Chondrocyte (in vitro differentiated cells): ENCODE measurements at regions not wholly inside any gene's neighbourhood (a gene's known extent, or its start where the extent isn't known, plus 50 kb on each side); places are given as distances from the start of the nearest gene placed in this dataset.
A peak's percentile ranks its signal among the peaks of the same experiment; 100 is the strongest.

Source experiments
- DNase-seq: peaks from one replicate; pipeline ENCODE4 v3.0.0; 2021; ENCODE audit warnings: mixed read lengths, low spot score
- H3K27ac Mint-ChIP-seq: one replicate; pipeline ENCODE4 v1.8.0; 2021; ENCODE audit warnings: mild to moderate bottlenecking, moderate library complexity, mixed read lengths; ENCODE audit not compliant: unreplicated experiment
- H3K27me3 Mint-ChIP-seq: 2 replicates; pipeline ENCODE4 v1.8.0; 2021; ENCODE audit warnings: low read depth, mixed read lengths
- H3K36me3 Mint-ChIP-seq: 2 replicates; pipeline ENCODE4 v1.8.0; 2021; ENCODE audit warnings: low read depth, mixed read lengths
- H3K4me1 Mint-ChIP-seq: 2 replicates; pipeline ENCODE4 v1.8.0; 2021; ENCODE audit warnings: low read depth, mild to moderate bottlenecking, mixed read lengths
- H3K4me3 Mint-ChIP-seq: one replicate; pipeline ENCODE4 v1.8.0; 2021; ENCODE audit warnings: mild to moderate bottlenecking, moderate library complexity, mixed read lengths; ENCODE audit not compliant: unreplicated experiment
- H3K9me3 Mint-ChIP-seq: 2 replicates; pipeline ENCODE4 v1.8.0; 2021; ENCODE audit warnings: low read depth, mixed read lengths
- TF ChIP-seq, protein P1 (sequence below): fragments of 200-600 bp; sonication (generic); IDR thresholded peaks from 2 replicates; pipeline ENCODE4 v1.5.0; 2021; ENCODE audit warnings: antibody characterized with exemption, mild to moderate bottlenecking, moderate library complexity

DNA sequence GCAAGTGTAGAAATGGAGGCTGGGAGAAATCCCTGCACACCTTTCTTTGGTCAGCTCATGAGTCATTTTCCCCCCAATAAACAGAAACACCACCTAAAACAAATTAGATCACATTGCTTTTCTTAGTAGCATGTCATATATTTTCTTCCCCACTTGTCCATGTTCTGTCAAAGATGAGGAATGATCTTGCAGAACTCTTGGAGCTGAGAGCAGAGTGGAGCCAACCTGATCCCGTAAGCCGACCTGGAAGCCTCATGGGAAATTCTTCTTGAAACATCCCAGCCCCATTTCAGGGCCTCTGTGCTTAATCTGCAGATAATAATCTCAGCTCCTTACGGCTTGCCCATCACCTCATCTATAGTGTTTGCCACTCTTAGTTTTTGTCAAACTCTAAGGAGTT lies 284.6 kb upstream of the ELAC2 start:
- Mint-ChIP-seq H3K9me3 (peaks cover 4% of the 10 kb centered on the region), H3K27me3 (no peaks in the 10 kb centered on the region), H3K27ac (no peak overlapping the region), H3K4me3 (no peak overlapping the region), H3K36me3 (no peaks in the 10 kb centered on the region), H3K4me1 (peaks cover 28% of the 10 kb centered on the region)
- TF ChIP-seq, protein P1, sequence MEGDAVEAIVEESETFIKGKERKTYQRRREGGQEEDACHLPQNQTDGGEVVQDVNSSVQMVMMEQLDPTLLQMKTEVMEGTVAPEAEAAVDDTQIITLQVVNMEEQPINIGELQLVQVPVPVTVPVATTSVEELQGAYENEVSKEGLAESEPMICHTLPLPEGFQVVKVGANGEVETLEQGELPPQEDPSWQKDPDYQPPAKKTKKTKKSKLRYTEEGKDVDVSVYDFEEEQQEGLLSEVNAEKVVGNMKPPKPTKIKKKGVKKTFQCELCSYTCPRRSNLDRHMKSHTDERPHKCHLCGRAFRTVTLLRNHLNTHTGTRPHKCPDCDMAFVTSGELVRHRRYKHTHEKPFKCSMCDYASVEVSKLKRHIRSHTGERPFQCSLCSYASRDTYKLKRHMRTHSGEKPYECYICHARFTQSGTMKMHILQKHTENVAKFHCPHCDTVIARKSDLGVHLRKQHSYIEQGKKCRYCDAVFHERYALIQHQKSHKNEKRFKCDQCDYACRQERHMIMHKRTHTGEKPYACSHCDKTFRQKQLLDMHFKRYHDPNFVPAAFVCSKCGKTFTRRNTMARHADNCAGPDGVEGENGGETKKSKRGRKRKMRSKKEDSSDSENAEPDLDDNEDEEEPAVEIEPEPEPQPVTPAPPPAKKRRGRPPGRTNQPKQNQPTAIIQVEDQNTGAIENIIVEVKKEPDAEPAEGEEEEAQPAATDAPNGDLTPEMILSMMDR: no peak
- DNase-seq: no peak

GRCh38 chr17:13297183-13297582 lies 279.4 kb upstream of the ELAC2 start:
- Mint-ChIP-seq H3K4me3 (no peak overlapping the region), H3K27ac (peak overlapping the region; percentile 73), H3K4me1 (peaks cover 18% of the 10 kb centered on the region), H3K27me3 (no peaks in the 10 kb centered on the region), H3K9me3 (no peaks in the 10 kb centered on the region), H3K36me3 (no peaks in the 10 kb centered on the region)
- DNase-seq: no peak
- TF ChIP-seq, protein P1: no peak

DNA sequence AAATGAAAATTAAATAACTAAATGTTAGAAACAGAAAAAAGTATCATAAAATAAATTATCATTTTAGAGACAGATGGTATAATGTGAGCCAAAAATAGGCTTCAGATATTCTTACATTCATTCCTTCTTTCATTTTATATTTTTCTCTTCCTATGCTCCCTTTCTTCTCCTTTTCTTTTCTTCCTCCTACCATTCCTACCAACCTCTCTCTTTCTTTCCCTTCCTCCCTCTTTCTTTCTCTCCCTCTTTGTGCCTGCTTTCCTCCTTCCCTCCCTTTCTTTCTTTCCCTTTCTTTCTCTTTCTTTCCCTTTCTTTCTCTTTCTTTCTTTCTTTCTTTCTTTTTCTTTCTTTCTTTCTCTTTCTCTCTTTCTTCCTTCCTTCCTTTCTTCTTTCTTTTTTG lies 275.6 kb upstream of the ELAC2 start:
- no peak for DNase-seq
- Mint-ChIP-seq H3K36me3 (no peaks in the 10 kb centered on the region), H3K4me3 (no peak overlapping the region), H3K27me3 (no peaks in the 10 kb centered on the region), H3K27ac (no peak overlapping the region), H3K4me1 (peaks cover 18% of the 10 kb centered on the region), H3K9me3 (no peaks in the 10 kb centered on the region)
- TF ChIP-seq, protein P1: no peak

- H3K9me3 Mint-ChIP-seq: no peaks in the 10 kb centered on the region
- no peaks in the 10 kb centered on the region for H3K36me3 Mint-ChIP-seq
- H3K27me3 Mint-ChIP-seq: no peaks in the 10 kb centered on the region
- no peak overlapping the region for H3K4me3 Mint-ChIP-seq
- DNase-seq: no peak
- peaks cover 8% of the 10 kb centered on the region for H3K4me1 Mint-ChIP-seq
- H3K27ac Mint-ChIP-seq: no peak overlapping the region
- TF ChIP-seq, protein P1: no peak
These were observed 274.5 kb upstream of the ELAC2 start for GRCh38 chr17:13292291-13292690.

DNA sequence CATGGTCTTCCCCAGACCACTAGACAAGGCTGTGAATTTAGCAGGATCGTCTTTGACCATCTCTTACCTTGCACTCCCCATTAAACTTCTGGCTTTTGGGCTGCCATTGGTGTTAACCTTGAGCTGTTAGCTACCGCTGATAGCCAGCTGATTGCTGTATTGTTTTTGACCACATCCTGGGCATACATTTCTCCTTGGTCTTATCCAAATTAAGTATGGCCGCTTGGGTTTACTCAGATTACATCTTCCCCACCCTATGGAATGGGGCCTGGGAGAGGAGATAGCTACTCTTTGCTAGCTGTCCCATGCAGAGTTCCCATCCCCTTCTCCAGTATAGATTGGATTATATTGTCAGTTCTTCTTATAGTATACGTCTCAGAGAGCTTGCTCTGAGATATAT lies 270.4 kb upstream of the ELAC2 start:
- Mint-ChIP-seq H3K9me3 (no peaks in the 10 kb centered on the region), H3K27me3 (no peaks in the 10 kb centered on the region), H3K36me3 (no peaks in the 10 kb centered on the region), H3K4me3 (no peak overlapping the region), H3K27ac (no peak overlapping the region), H3K4me1 (no peaks in the 10 kb centered on the region)
- TF ChIP-seq, protein P1: no peak
- no peak for DNase-seq
